WTC11 (cell line): ENCODE measurements at regions not wholly inside any gene's neighbourhood (a gene's known extent, or its start where the extent isn't known, plus 50 kb on each side); places are given as distances from the start of the nearest gene placed in this dataset.

Experiments
- ATAC-seq: fragments of 200-7000 bp; cut with Tn5 transposase; 2 replicates; pipeline ENCODE4 v1.10.0; 2021; ENCODE audit warnings: mild to moderate bottlenecking, moderate library complexity
- CTCF ChIA-PET: fragments of 300-600 bp; sonication (Branson Sonifier 250); formaldehyde crosslinking; loops from one replicate; lab custom pipeline; 2021; ENCODE audit warnings: antibody characterized with exemption; lab: Charles Lee
- POLR2A ChIA-PET: fragments of 350-600 bp; sonication (Branson Sonifier 250); formaldehyde crosslinking; loops from one replicate; lab custom pipeline; 2021; ENCODE audit warnings: antibody characterized with exemption; lab: Charles Lee
- DNase-seq: peaks from one replicate; pipeline ENCODE4 v3.0.0; 2021; ENCODE audit warnings: low spot score
- H3K27ac Mint-ChIP-seq: 2 replicates; pipeline ENCODE4 v1.8.0; 2021; ENCODE audit warnings: mixed read lengths
- H3K27me3 Mint-ChIP-seq: 2 replicates; pipeline ENCODE4 v1.8.0; 2021; ENCODE audit warnings: low read depth, mild to moderate bottlenecking, moderate library complexity, mixed read lengths
- H3K36me3 Mint-ChIP-seq: 2 replicates; pipeline ENCODE4 v1.8.0; 2021; ENCODE audit warnings: mixed read lengths
- H3K4me1 Mint-ChIP-seq: 2 replicates; pipeline ENCODE4 v1.8.0; 2022; ENCODE audit warnings: mixed read lengths
- H3K4me3 Mint-ChIP-seq: 2 replicates; pipeline ENCODE4 v1.8.0; 2021; ENCODE audit warnings: mild to moderate bottlenecking, moderate library complexity, mixed read lengths
- H3K9me3 Mint-ChIP-seq: 2 replicates; pipeline ENCODE4 v1.8.0; 2021; ENCODE audit warnings: mixed read lengths
- FOXK1 ChIP-seq: sonication (generic); formaldehyde crosslinking; IDR thresholded peaks from 2 replicates; pipeline ENCODE4 v1.8.0; 2022; ENCODE audit warnings: mild to moderate bottlenecking, moderate library complexity, missing genetic modification reagents
- HMGA2 ChIP-seq: fragments of 250-450 bp; sonication (Bioruptor Pico); IDR thresholded peaks from 2 replicates; pipeline ENCODE4 v1.4.0; 2021; ENCODE audit warnings: mild to moderate bottlenecking, moderate library complexity
- JAZF1 ChIP-seq: fragments of 250-450 bp; sonication (Bioruptor Pico); IDR thresholded peaks from 2 replicates; pipeline ENCODE4 v1.9.0; 2021; ENCODE audit warnings: moderate library complexity, mild to moderate bottlenecking, inconsistent platforms
- KAT7 ChIP-seq: sonication (generic); formaldehyde crosslinking; IDR thresholded peaks from 2 replicates; pipeline ENCODE4 v1.8.1; 2023; ENCODE audit warnings: missing genetic modification reagents, mild to moderate bottlenecking, borderline replicate concordance
- MXD4 ChIP-seq: fragments of 250-450 bp; sonication (Bioruptor Pico); IDR thresholded peaks from 2 replicates; pipeline ENCODE4 v1.8.0; 2021; ENCODE audit warnings: mild to moderate bottlenecking, moderate library complexity, borderline replicate concordance
- NFE2L1 ChIP-seq: sonication (generic); formaldehyde crosslinking; IDR thresholded peaks from 2 replicates; pipeline ENCODE4 v1.8.1; 2023; ENCODE audit warnings: missing genetic modification reagents
- NR2C2 ChIP-seq: sonication (generic); formaldehyde crosslinking; IDR thresholded peaks from 2 replicates; pipeline ENCODE4 v1.8.0; 2022; ENCODE audit warnings: mild to moderate bottlenecking, missing genetic modification reagents
- RELA ChIP-seq: sonication (generic); formaldehyde crosslinking; IDR thresholded peaks from 2 replicates; pipeline ENCODE4 v1.8.1; 2022; ENCODE audit warnings: missing genetic modification reagents, mild to moderate bottlenecking, borderline replicate concordance
- SMAD4 ChIP-seq: sonication (generic); formaldehyde crosslinking; IDR thresholded peaks from 2 replicates; pipeline ENCODE4 v1.8.0; 2022; ENCODE audit warnings: mild to moderate bottlenecking, missing genetic modification reagents
- TEAD4 ChIP-seq: sonication (generic); formaldehyde crosslinking; IDR thresholded peaks from 2 replicates; pipeline ENCODE4 v1.8.0; 2022; ENCODE audit warnings: mild to moderate bottlenecking, missing genetic modification reagents
- ZNF263 ChIP-seq: sonication (generic); formaldehyde crosslinking; IDR thresholded peaks from 2 replicates; pipeline ENCODE4 v1.8.1; 2022; ENCODE audit warnings: low read depth, mild to moderate bottlenecking, moderate library complexity, missing genetic modification reagents
- TF ChIP-seq, protein P1 (sequence below): sonication (generic); formaldehyde crosslinking; IDR thresholded peaks from 2 replicates; pipeline ENCODE4 v1.8.0; 2023; ENCODE audit warnings: missing genetic modification reagents, mild to moderate bottlenecking, borderline replicate concordance
- TF ChIP-seq, protein P2 (sequence below): sonication (generic); formaldehyde crosslinking; IDR thresholded peaks from 2 replicates; pipeline ENCODE4 v1.8.1; 2023; ENCODE audit warnings: mild to moderate bottlenecking, missing genetic modification reagents, moderate library complexity
- TF ChIP-seq, protein P3 (sequence below): fragments of 250-450 bp; sonication (Bioruptor Pico); IDR thresholded peaks from 2 replicates; pipeline ENCODE4 v1.9.0; 2021; ENCODE audit warnings: mild to moderate bottlenecking
- TF ChIP-seq, protein P4 (sequence below): sonication (generic); formaldehyde crosslinking; IDR thresholded peaks from 2 replicates; pipeline ENCODE4 v1.8.1; 2022; ENCODE audit warnings: mild to moderate bottlenecking, moderate library complexity, missing genetic modification reagents
- TF ChIP-seq, protein P5 (sequence below): sonication (generic); formaldehyde crosslinking; IDR thresholded peaks from 2 replicates; pipeline ENCODE4 v1.8.1; 2022; ENCODE audit warnings: low read depth, missing genetic modification reagents, borderline replicate concordance

DNA sequence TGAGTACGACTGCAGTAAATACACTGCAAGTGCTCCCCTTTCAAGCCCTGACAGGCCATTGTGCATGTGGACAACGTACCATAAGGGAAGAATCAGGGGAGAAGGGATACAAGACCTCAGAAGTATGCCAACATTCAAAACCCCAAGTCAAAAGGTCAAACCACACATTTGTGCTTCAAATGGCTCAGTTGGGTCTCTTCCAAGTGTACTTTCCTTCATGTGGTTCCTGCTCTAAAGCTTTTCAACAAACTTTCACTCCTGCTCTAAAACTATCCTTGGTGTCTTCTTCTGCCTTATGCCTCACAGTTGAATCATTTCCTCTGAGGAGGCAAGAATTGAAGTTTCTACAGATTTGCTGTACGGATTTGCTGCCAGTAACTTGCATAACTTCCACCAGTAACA is 305.7 kb upstream of the SLIT2 start (continued):
- TF ChIP-seq, protein P1, sequence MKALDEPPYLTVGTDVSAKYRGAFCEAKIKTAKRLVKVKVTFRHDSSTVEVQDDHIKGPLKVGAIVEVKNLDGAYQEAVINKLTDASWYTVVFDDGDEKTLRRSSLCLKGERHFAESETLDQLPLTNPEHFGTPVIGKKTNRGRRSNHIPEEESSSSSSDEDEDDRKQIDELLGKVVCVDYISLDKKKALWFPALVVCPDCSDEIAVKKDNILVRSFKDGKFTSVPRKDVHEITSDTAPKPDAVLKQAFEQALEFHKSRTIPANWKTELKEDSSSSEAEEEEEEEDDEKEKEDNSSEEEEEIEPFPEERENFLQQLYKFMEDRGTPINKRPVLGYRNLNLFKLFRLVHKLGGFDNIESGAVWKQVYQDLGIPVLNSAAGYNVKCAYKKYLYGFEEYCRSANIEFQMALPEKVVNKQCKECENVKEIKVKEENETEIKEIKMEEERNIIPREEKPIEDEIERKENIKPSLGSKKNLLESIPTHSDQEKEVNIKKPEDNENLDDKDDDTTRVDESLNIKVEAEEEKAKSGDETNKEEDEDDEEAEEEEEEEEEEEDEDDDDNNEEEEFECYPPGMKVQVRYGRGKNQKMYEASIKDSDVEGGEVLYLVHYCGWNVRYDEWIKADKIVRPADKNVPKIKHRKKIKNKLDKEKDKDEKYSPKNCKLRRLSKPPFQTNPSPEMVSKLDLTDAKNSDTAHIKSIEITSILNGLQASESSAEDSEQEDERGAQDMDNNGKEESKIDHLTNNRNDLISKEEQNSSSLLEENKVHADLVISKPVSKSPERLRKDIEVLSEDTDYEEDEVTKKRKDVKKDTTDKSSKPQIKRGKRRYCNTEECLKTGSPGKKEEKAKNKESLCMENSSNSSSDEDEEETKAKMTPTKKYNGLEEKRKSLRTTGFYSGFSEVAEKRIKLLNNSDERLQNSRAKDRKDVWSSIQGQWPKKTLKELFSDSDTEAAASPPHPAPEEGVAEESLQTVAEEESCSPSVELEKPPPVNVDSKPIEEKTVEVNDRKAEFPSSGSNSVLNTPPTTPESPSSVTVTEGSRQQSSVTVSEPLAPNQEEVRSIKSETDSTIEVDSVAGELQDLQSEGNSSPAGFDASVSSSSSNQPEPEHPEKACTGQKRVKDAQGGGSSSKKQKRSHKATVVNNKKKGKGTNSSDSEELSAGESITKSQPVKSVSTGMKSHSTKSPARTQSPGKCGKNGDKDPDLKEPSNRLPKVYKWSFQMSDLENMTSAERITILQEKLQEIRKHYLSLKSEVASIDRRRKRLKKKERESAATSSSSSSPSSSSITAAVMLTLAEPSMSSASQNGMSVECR, result no peak
- no peak for TF ChIP-seq FOXK1
- TF ChIP-seq, protein P2, sequence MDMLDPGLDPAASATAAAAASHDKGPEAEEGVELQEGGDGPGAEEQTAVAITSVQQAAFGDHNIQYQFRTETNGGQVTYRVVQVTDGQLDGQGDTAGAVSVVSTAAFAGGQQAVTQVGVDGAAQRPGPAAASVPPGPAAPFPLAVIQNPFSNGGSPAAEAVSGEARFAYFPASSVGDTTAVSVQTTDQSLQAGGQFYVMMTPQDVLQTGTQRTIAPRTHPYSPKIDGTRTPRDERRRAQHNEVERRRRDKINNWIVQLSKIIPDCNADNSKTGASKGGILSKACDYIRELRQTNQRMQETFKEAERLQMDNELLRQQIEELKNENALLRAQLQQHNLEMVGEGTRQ (CRISPR knock-in tag), result no peak
- no peak for TF ChIP-seq RELA (CRISPR knock-in tag)
- no peak for TF ChIP-seq HMGA2
- no peak for TF ChIP-seq JAZF1 (CRISPR knock-in tag)
- no peak for TF ChIP-seq SMAD4 (CRISPR knock-in tag)
- no peak for TF ChIP-seq NFE2L1 (CRISPR knock-in tag)
- TF ChIP-seq, protein P3, sequence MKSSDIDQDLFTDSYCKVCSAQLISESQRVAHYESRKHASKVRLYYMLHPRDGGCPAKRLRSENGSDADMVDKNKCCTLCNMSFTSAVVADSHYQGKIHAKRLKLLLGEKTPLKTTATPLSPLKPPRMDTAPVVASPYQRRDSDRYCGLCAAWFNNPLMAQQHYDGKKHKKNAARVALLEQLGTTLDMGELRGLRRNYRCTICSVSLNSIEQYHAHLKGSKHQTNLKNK (CRISPR knock-in tag), result no peak
- TF ChIP-seq ZNF263 (CRISPR knock-in tag), result no peak
- TF ChIP-seq TEAD4 (CRISPR knock-in tag), result no peak
- no peak for TF ChIP-seq NR2C2
- TF ChIP-seq, protein P4, sequence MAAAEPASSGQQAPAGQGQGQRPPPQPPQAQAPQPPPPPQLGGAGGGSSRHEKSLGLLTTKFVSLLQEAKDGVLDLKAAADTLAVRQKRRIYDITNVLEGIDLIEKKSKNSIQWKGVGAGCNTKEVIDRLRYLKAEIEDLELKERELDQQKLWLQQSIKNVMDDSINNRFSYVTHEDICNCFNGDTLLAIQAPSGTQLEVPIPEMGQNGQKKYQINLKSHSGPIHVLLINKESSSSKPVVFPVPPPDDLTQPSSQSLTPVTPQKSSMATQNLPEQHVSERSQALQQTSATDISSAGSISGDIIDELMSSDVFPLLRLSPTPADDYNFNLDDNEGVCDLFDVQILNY (CRISPR knock-in tag), result no peak
- no peak for TF ChIP-seq KAT7 (CRISPR knock-in tag)
- TF ChIP-seq, protein P5, sequence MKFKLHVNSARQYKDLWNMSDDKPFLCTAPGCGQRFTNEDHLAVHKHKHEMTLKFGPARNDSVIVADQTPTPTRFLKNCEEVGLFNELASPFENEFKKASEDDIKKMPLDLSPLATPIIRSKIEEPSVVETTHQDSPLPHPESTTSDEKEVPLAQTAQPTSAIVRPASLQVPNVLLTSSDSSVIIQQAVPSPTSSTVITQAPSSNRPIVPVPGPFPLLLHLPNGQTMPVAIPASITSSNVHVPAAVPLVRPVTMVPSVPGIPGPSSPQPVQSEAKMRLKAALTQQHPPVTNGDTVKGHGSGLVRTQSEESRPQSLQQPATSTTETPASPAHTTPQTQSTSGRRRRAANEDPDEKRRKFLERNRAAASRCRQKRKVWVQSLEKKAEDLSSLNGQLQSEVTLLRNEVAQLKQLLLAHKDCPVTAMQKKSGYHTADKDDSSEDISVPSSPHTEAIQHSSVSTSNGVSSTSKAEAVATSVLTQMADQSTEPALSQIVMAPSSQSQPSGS (CRISPR knock-in tag), result no peak

DNA sequence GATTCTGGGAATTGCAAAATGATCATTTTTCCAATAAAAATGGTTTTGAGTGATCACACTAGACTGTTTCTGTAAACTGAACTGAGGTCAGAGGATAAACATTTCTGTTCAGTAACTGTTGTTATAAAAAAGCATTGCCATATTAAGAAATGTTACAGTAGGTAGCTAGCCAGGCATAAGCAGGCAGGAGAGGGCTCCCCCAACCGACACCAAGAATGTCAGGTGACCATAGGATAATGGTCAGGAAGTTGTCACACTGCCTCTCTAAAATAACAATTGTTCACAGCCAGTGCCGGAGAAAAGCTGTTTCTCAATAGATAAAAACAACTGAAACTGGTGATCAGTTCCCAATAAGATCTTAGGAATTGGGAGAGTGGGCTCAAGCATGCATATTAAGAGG is 306.2 kb upstream of the SLIT2 start:
- Mint-ChIP-seq H3K27ac (no peak overlapping the region), H3K4me3 (no peak overlapping the region), H3K27me3 (no peaks in the 10 kb centered on the region), H3K4me1 (peaks cover 20% of the 10 kb centered on the region), H3K36me3 (no peaks in the 10 kb centered on the region; the same call in 1 of the 2 replicates), H3K9me3 (peaks cover 5% of the 10 kb centered on the region; the same call in 1 of the 2 replicates)
- no peak for ATAC-seq
- no peak for TF ChIP-seq MXD4
- TF ChIP-seq, protein P2 (CRISPR knock-in tag), result peak; percentile 41; the same call in 1 of the 2 replicates
- ChIA-PET CTCF (no interaction called here), POLR2A (interaction anchor here (0.6 kb wide), 1 partner anchor 1508 kb away, joined by 3 read pairs; no protein-coding TSS in a partner anchor)
- no peak for DNase-seq
